Progenitor cell of endocrine pancreas (in vitro differentiated cells): ENCODE measurements at regions not wholly inside any gene's neighbourhood (a gene's known extent, or its start where the extent isn't known, plus 50 kb on each side); places are given as distances from the start of the nearest gene placed in this dataset.

ENCODE experiments used
- DNase-seq: peaks from one replicate; pipeline ENCODE4 v3.0.0; 2021; ENCODE audit warnings: low spot score; ENCODE audit not compliant: unreplicated experiment
- H3K27ac Mint-ChIP-seq: 2 replicates; pipeline ENCODE4 v1.8.0; 2021; ENCODE audit warnings: mild to moderate bottlenecking, moderate library complexity, mixed read lengths
- H3K27me3 Mint-ChIP-seq: 2 replicates; pipeline ENCODE4 v1.8.0; 2021; ENCODE audit warnings: mixed read lengths
- H3K36me3 Mint-ChIP-seq: 2 replicates; pipeline ENCODE4 v1.8.0; 2022; ENCODE audit warnings: mixed read lengths; ENCODE audit not compliant: insufficient read depth
- H3K4me1 Mint-ChIP-seq: 2 replicates; pipeline ENCODE4 v1.8.0; 2021; ENCODE audit warnings: low read depth, mixed read lengths
- H3K4me3 Mint-ChIP-seq: 2 replicates; pipeline ENCODE4 v1.8.0; 2021; ENCODE audit warnings: low read depth, mild to moderate bottlenecking, moderate library complexity, mixed read lengths
- H3K9me3 Mint-ChIP-seq: 2 replicates; pipeline ENCODE4 v1.8.0; 2021; ENCODE audit warnings: low read depth, mixed read lengths
- TF ChIP-seq, protein P1 (sequence below): fragments of 200-600 bp; sonication (generic); IDR thresholded peaks from one replicate; pipeline ENCODE4 v1.5.0; 2021; ENCODE audit warnings: antibody characterized with exemption, mild to moderate bottlenecking; ENCODE audit not compliant: unreplicated experiment

DNA sequence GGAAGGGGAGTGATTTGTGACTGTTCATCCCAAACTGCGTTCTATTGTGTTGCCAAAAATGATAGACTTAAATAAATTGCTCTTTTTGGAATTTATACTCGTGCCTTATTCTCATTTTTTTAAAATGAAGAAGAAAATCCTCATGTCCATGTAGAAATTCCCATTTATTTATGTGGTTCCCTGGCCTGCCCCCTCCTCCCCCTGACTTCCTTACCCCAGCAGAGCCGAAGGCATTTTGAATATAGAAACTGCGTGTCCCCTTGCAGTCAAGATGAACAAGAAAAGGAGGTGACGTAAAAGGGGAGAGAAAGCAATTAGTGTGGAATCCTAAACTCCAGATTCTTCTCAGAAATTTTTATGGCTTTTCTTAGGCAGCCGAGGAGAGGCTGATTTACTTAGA is 126.1 kb downstream of the FAM204A start:
- no peak for DNase-seq
- no peak overlapping the region for H3K4me3 Mint-ChIP-seq
- TF ChIP-seq, protein P1, sequence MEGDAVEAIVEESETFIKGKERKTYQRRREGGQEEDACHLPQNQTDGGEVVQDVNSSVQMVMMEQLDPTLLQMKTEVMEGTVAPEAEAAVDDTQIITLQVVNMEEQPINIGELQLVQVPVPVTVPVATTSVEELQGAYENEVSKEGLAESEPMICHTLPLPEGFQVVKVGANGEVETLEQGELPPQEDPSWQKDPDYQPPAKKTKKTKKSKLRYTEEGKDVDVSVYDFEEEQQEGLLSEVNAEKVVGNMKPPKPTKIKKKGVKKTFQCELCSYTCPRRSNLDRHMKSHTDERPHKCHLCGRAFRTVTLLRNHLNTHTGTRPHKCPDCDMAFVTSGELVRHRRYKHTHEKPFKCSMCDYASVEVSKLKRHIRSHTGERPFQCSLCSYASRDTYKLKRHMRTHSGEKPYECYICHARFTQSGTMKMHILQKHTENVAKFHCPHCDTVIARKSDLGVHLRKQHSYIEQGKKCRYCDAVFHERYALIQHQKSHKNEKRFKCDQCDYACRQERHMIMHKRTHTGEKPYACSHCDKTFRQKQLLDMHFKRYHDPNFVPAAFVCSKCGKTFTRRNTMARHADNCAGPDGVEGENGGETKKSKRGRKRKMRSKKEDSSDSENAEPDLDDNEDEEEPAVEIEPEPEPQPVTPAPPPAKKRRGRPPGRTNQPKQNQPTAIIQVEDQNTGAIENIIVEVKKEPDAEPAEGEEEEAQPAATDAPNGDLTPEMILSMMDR: no peak
- no peaks in the 10 kb centered on the region for H3K9me3 Mint-ChIP-seq
- H3K36me3 Mint-ChIP-seq: no peaks in the 10 kb centered on the region
- peaks cover 14% of the 10 kb centered on the region for H3K27me3 Mint-ChIP-seq
- H3K4me1 Mint-ChIP-seq: peaks cover 6% of the 10 kb centered on the region
- no peak overlapping the region for H3K27ac Mint-ChIP-seq

DNA sequence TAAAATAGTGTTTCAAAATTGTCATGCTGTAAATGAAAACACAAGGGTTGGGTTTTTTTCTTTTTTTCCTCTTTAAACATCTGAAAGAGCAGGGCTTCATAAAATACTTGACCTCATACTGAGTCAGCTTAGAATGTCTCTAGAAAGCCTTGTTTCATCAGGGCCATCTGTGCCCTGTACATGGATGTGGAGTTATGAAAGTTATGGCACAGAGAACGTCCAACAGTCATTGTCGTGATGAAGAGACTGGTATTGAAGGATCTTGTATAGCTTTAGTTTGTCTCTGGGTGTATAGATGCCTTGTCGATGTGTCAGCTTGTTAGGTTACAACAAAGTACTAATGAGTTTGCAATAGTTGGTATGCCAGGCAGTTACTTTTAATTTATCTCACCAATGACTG is 127.3 kb downstream of the FAM204A start:
- TF ChIP-seq, protein P1: no peak
- H3K4me3 Mint-ChIP-seq: no peak overlapping the region
- H3K4me1 Mint-ChIP-seq: peaks cover 6% of the 10 kb centered on the region
- no peaks in the 10 kb centered on the region for H3K9me3 Mint-ChIP-seq
- no peaks in the 10 kb centered on the region for H3K36me3 Mint-ChIP-seq
- no peak for DNase-seq
- peaks cover 14% of the 10 kb centered on the region for H3K27me3 Mint-ChIP-seq
- H3K27ac Mint-ChIP-seq: no peak overlapping the region

DNA sequence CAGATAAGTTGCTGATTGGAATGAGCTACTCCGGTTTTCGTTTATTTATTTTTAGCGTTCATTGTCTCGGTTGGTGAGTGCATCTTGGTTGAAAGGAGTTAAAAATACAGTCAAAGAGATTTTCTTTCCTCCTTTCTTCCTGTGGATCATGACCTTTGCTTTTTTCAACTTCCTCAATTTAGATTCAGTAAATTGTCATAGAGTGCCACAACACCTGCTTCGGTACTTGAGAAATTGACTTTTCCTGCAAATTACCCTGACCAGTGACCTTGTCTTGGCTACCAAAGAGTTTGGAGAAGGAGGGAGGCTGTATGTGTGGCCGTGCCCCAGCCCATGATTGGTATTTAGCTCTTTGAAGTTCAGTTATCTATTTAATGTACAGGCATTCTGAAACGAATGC is 128.7 kb downstream of the FAM204A start:
- no peak for DNase-seq
- Mint-ChIP-seq H3K9me3 (no peaks in the 10 kb centered on the region), H3K36me3 (no peaks in the 10 kb centered on the region), H3K4me3 (no peak overlapping the region), H3K27me3 (peaks cover 14% of the 10 kb centered on the region), H3K27ac (no peak overlapping the region), H3K4me1 (peaks cover 12% of the 10 kb centered on the region)
- TF ChIP-seq, protein P1: no peak

DNA sequence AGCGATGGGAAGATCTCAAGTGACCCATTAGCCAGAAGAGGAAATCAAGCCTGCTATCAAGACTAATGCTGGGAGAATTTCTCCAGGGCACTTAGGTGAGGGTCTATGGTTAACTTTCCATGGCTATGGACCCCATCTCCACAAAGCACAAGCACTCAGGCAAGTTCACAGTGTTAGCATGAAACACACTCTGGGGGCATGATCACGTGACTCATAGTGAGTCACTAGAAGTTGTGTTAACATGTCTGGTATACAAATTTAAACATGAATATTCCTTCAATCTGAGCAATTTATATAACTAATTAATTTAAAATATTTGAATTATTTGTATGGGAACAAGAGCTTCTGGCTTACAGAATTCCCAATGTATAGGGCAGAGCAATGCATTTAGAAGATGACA is 131.8 kb downstream of the FAM204A start:
- no peak for DNase-seq
- TF ChIP-seq, protein P1: no peak
- Mint-ChIP-seq H3K9me3 (no peaks in the 10 kb centered on the region), H3K36me3 (no peaks in the 10 kb centered on the region), H3K27me3 (peaks cover 5% of the 10 kb centered on the region), H3K4me1 (peaks cover 12% of the 10 kb centered on the region), H3K27ac (no peak overlapping the region), H3K4me3 (no peak overlapping the region)

DNA sequence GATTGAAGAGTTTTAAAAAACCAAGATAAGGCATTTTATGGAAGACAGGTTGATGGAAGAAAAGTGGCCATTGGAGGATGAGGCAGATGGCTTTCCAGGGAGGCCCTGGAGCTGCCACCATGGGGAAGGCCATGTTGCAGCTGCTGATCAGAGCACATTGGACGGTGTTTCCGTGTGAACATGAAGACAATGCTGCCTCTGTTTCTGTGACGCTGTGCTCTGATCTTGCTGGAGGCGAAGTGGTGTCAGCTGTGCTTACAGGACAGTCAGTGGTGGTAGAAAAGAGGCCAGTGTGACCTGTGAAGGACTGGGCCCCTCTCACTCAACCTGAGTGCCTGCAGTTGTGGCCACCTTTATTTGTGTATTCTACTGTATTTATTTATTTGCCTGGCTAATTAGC is 132.9 kb downstream of the FAM204A start:
- TF ChIP-seq, protein P1: no peak
- Mint-ChIP-seq H3K27me3 (peaks cover 2% of the 10 kb centered on the region), H3K4me1 (peaks cover 12% of the 10 kb centered on the region), H3K4me3 (no peak overlapping the region), H3K9me3 (no peaks in the 10 kb centered on the region), H3K27ac (peak overlapping the region; percentile 68), H3K36me3 (no peaks in the 10 kb centered on the region)
- no peak for DNase-seq
